Neural progenitor cell (in vitro differentiated cells): ENCODE measurements at regions not wholly inside any gene's neighbourhood (a gene's known extent, or its start where the extent isn't known, plus 50 kb on each side); places are given as distances from the start of the nearest gene placed in this dataset.

Source experiments
- DNase-seq: peaks from one replicate; pipeline ENCODE4 v3.0.0-alpha.2; 2016; ENCODE audit warnings: low spot score
- H2AFZ ChIP-seq: fragments of 200-600 bp; sonication (generic); replicated peaks from 2 replicates; pipeline ENCODE4 v1.6.1; 2016; ENCODE audit warnings: antibody characterized with exemption
- H3F3A ChIP-seq: fragments of 200-600 bp; sonication (generic); 2 replicates; pipeline ENCODE4 v1.6.1; 2016; ENCODE audit warnings: antibody characterized with exemption, low read depth
- H3K27ac ChIP-seq: fragments of 200-600 bp; sonication (generic); 2 replicates; pipeline ENCODE4 v1.5.1; 2016; ENCODE audit warnings: mild to moderate bottlenecking
- H3K27me3 ChIP-seq: fragments of 200-600 bp; sonication (generic); 2 replicates; pipeline ENCODE4 v1.6.1; 2016; ENCODE audit warnings: mild to moderate bottlenecking, moderate library complexity
- H3K36me3 ChIP-seq: fragments of 200-600 bp; sonication (generic); 2 replicates; pipeline ENCODE4 v1.5.1; 2016
- H3K4me1 ChIP-seq: fragments of 200-600 bp; sonication (generic); 2 replicates; pipeline ENCODE4 v1.6.1; 2016; ENCODE audit warnings: mixed run types
- H3K4me2 ChIP-seq: fragments of 200-600 bp; sonication (generic); 2 replicates; pipeline ENCODE4 v1.6.1; 2016
- H3K4me3 ChIP-seq: fragments of 200-600 bp; sonication (generic); 2 replicates; pipeline ENCODE4 v1.5.1; 2016
- H3K79me2 ChIP-seq: fragments of 200-600 bp; sonication (generic); 2 replicates; pipeline ENCODE4 v1.6.1; 2016; ENCODE audit warnings: low read depth
- H3K9ac ChIP-seq: fragments of 200-600 bp; sonication (generic); 2 replicates; pipeline ENCODE4 v1.6.1; 2016
- H3K9me3 ChIP-seq: fragments of 200-600 bp; sonication (generic); 2 replicates; pipeline ENCODE4 v1.5.1; 2016; ENCODE audit warnings: low read depth
- H4K20me1 ChIP-seq: fragments of 200-600 bp; sonication (generic); 2 replicates; pipeline ENCODE4 v1.6.1; 2016; ENCODE audit warnings: low read depth
- H3K27ac Mint-ChIP-seq: 3 replicates; pipeline ENCODE4 v1.8.0; 2021; ENCODE audit warnings: mixed read lengths
- H3K27me3 Mint-ChIP-seq: 2 replicates; pipeline ENCODE4 v1.8.0; 2022; ENCODE audit warnings: low read depth, mild to moderate bottlenecking, inconsistent platforms, moderate library complexity, mixed read lengths; ENCODE audit not compliant: insufficient read depth
- H3K36me3 Mint-ChIP-seq: 3 replicates; pipeline ENCODE4 v1.8.0; 2021; ENCODE audit warnings: mixed read lengths
- H3K4me1 Mint-ChIP-seq: 3 replicates; pipeline ENCODE4 v1.8.0; 2021; ENCODE audit warnings: mixed read lengths
- H3K4me3 Mint-ChIP-seq: 3 replicates; pipeline ENCODE4 v1.8.0; 2021; ENCODE audit warnings: mild to moderate bottlenecking, moderate library complexity, mixed read lengths
- H3K9me3 Mint-ChIP-seq: 3 replicates; pipeline ENCODE4 v1.8.0; 2020; ENCODE audit warnings: mixed read lengths
- CTCF ChIP-seq: fragments of 200-600 bp; sonication (generic); IDR thresholded peaks from 2 replicates; pipeline ENCODE4 v1.5.1; 2017; ENCODE audit warnings: antibody characterized with exemption, mild to moderate bottlenecking
- EZH2 ChIP-seq: fragments of 200-600 bp; sonication (generic); IDR thresholded peaks from 2 replicates; pipeline ENCODE4 v1.6.1; 2017; ENCODE audit warnings: antibody characterized with exemption, mild to moderate bottlenecking, moderate library complexity
- EZH2phosphoT487 ChIP-seq: fragments of 200-600 bp; sonication (generic); IDR thresholded peaks from 2 replicates; pipeline ENCODE4 v1.6.1; 2017; ENCODE audit warnings: antibody characterized with exemption

GRCh38 chr3:176147251-176147650, 1050.0 kb downstream of the TBL1XR1 start:
- no peaks in the 10 kb centered on the region for H3K36me3 ChIP-seq
- H3K9ac ChIP-seq = no peak overlapping the region
- H3K4me1 Mint-ChIP-seq = peaks cover 2% of the 10 kb centered on the region
- DNase-seq = no peak
- no peaks in the 10 kb centered on the region for H3K27me3 Mint-ChIP-seq
- H3K27ac ChIP-seq = no peak overlapping the region
- no peaks in the 10 kb centered on the region for H3F3A ChIP-seq
- no peaks in the 10 kb centered on the region for H4K20me1 ChIP-seq
- no peak overlapping the region for H3K4me3 Mint-ChIP-seq
- no peak overlapping the region for H3K27ac Mint-ChIP-seq
- H2AFZ ChIP-seq = no peak overlapping the region
- H3K36me3 Mint-ChIP-seq = no peaks in the 10 kb centered on the region
- H3K27me3 ChIP-seq = no peaks in the 10 kb centered on the region
- no peak overlapping the region for H3K4me2 ChIP-seq
- no peaks in the 10 kb centered on the region for H3K79me2 ChIP-seq
- TF ChIP-seq EZH2 = no peak
- no peak for TF ChIP-seq CTCF
- no peak for TF ChIP-seq EZH2phosphoT487
- H3K4me3 ChIP-seq = no peak overlapping the region
- no peaks in the 10 kb centered on the region for H3K4me1 ChIP-seq
- no peaks in the 10 kb centered on the region for H3K9me3 Mint-ChIP-seq
- H3K9me3 ChIP-seq = no peaks in the 10 kb centered on the region

GRCh38 chr3:176141837-176142236, 1055.4 kb downstream of the TBL1XR1 start:
- Histone ChIP-seq H3K9me3 (no peaks in the 10 kb centered on the region), H3K36me3 (no peaks in the 10 kb centered on the region), H3K9ac (no peak overlapping the region), H3K4me2 (no peak overlapping the region), H4K20me1 (no peaks in the 10 kb centered on the region), H3K4me1 (no peaks in the 10 kb centered on the region), H3K27me3 (no peaks in the 10 kb centered on the region), H3K79me2 (no peaks in the 10 kb centered on the region), H3K27ac (no peak overlapping the region), H3K4me3 (no peak overlapping the region), H2AFZ (no peak overlapping the region), H3F3A (no peaks in the 10 kb centered on the region)
- TF ChIP-seq CTCF (no peak), EZH2phosphoT487 (no peak), EZH2 (no peak)
- Mint-ChIP-seq H3K27ac (no peak overlapping the region), H3K4me1 (no peaks in the 10 kb centered on the region), H3K4me3 (no peak overlapping the region), H3K9me3 (peaks cover 5% of the 10 kb centered on the region), H3K27me3 (no peaks in the 10 kb centered on the region), H3K36me3 (no peaks in the 10 kb centered on the region)
- DNase-seq = no peak

- H3K36me3 Mint-ChIP-seq = no peaks in the 10 kb centered on the region
- H3K27me3 Mint-ChIP-seq = no peaks in the 10 kb centered on the region
Observed at GRCh38 chr3:176120507-176120906, 1076.8 kb downstream of the TBL1XR1 start.

More at GRCh38 chr3:176120507-176120906, 1076.8 kb downstream of the TBL1XR1 start:
- Mint-ChIP-seq H3K27ac (no peak overlapping the region), H3K4me1 (no peaks in the 10 kb centered on the region), H3K4me3 (no peak overlapping the region), H3K9me3 (peaks cover 4% of the 10 kb centered on the region)
- Histone ChIP-seq H3K36me3 (no peaks in the 10 kb centered on the region), H4K20me1 (no peaks in the 10 kb centered on the region), H3K4me1 (no peaks in the 10 kb centered on the region), H3K27me3 (no peaks in the 10 kb centered on the region), H3K4me2 (no peak overlapping the region), H2AFZ (no peak overlapping the region), H3K9ac (no peak overlapping the region), H3K9me3 (no peaks in the 10 kb centered on the region), H3K79me2 (no peaks in the 10 kb centered on the region), H3K27ac (no peak overlapping the region), H3K4me3 (no peak overlapping the region), H3F3A (no peaks in the 10 kb centered on the region)
- no peak for DNase-seq
- TF ChIP-seq EZH2 = no peak
- no peak for TF ChIP-seq CTCF
- TF ChIP-seq EZH2phosphoT487 = no peak
